SK-N-SH treated with all-trans-retinoic acid at 6 μM for 48 hours (cell line): ENCODE measurements at regions not wholly inside any gene's neighbourhood (a gene's known extent, or its start where the extent isn't known, plus 50 kb on each side); places are given as distances from the start of the nearest gene placed in this dataset.

Experiments
- ATAC-seq: fragments of 200-7000 bp; cut with Tn5 transposase; 3 replicates; pipeline ENCODE4 v1.9.1; 2020; ENCODE audit warnings: mild to moderate bottlenecking, moderate library complexity
- ARNTL ChIP-seq: fragments of 450-650 bp; formaldehyde crosslinking; IDR thresholded peaks from 2 replicates; pipeline ENCODE4 v1.5.0; 2020; ENCODE audit warnings: low read depth, mild to moderate bottlenecking, moderate library complexity, borderline replicate concordance
- BACH2 ChIP-seq: fragments of 250-450 bp; sonication (Bioruptor Pico); IDR thresholded peaks from 2 replicates; pipeline ENCODE4 v1.9.0; 2021; ENCODE audit warnings: mild to moderate bottlenecking, borderline replicate concordance
- CREB5 ChIP-seq: fragments of 250-450 bp; sonication (Bioruptor Pico); IDR thresholded peaks from 2 replicates; pipeline ENCODE4 v1.5.1; 2020; ENCODE audit warnings: low read depth, mild to moderate bottlenecking, moderate library complexity
- CSDC2 ChIP-seq: fragments of 250-450 bp; sonication (Bioruptor Pico); IDR thresholded peaks from 2 replicates; pipeline ENCODE4 v1.5.0; 2020; ENCODE audit warnings: mild to moderate bottlenecking, moderate library complexity
- CSRNP3 ChIP-seq: fragments of 250-450 bp; sonication (Bioruptor Pico); IDR thresholded peaks from 2 replicates; pipeline ENCODE4 v1.5.1; 2021; ENCODE audit warnings: mild to moderate bottlenecking, moderate library complexity
- GLIS3 ChIP-seq: fragments of 250-450 bp; sonication (Bioruptor Pico); IDR thresholded peaks from 2 replicates; pipeline ENCODE4 v1.5.0; 2020; ENCODE audit warnings: mild to moderate bottlenecking, moderate library complexity
- ISL1 ChIP-seq: fragments of 250-450 bp; sonication (Bioruptor Pico); IDR thresholded peaks from 2 replicates; pipeline ENCODE4 v2.1.2; 2022; ENCODE audit warnings: mild to moderate bottlenecking, moderate library complexity
- OSR1 ChIP-seq: fragments of 250-450 bp; sonication (Bioruptor Pico); IDR thresholded peaks from 2 replicates; pipeline ENCODE4 v1.8.0; 2022; ENCODE audit warnings: moderate library complexity, mild to moderate bottlenecking, inconsistent platforms
- POU6F1 ChIP-seq: fragments of 250-450 bp; sonication (Bioruptor Pico); IDR thresholded peaks from 2 replicates; pipeline ENCODE4 v1.8.0; 2021; ENCODE audit warnings: low read depth, mild to moderate bottlenecking, moderate library complexity, borderline replicate concordance
- PPARA ChIP-seq: fragments of 250-450 bp; sonication (Bioruptor Pico); IDR thresholded peaks from 2 replicates; pipeline ENCODE4 v1.5.0; 2020; ENCODE audit warnings: mild to moderate bottlenecking, borderline replicate concordance
- SNAI2 ChIP-seq: fragments of 250-450 bp; sonication (Bioruptor Pico); IDR thresholded peaks from 2 replicates; pipeline ENCODE4 v1.5.0; 2020; ENCODE audit warnings: mild to moderate bottlenecking, moderate library complexity
- TCF4 ChIP-seq: fragments of 250-450 bp; sonication (Bioruptor Pico); IDR thresholded peaks from 2 replicates; pipeline ENCODE4 v1.8.0; 2021; ENCODE audit warnings: mild to moderate bottlenecking, moderate library complexity, borderline replicate concordance
- TOX ChIP-seq: fragments of 250-450 bp; sonication (Bioruptor Pico); IDR thresholded peaks from 2 replicates; pipeline ENCODE4 v1.8.0; 2021; ENCODE audit warnings: mild to moderate bottlenecking, moderate library complexity, borderline replicate concordance
- TSHZ2 ChIP-seq: fragments of 250-450 bp; sonication (Bioruptor Pico); IDR thresholded peaks from 2 replicates; pipeline ENCODE4 v1.5.0; 2020; ENCODE audit warnings: mild to moderate bottlenecking, moderate library complexity
- ZC3H10 ChIP-seq: fragments of 250-450 bp; sonication (Bioruptor Pico); IDR thresholded peaks from 2 replicates; pipeline ENCODE4 v1.5.1; 2021; ENCODE audit warnings: mild to moderate bottlenecking, moderate library complexity
- ZFP3 ChIP-seq: fragments of 250-450 bp; sonication (Bioruptor Pico); IDR thresholded peaks from 2 replicates; pipeline ENCODE4 v1.5.0; 2020; ENCODE audit warnings: mild to moderate bottlenecking, moderate library complexity
- ZFP30 ChIP-seq: fragments of 450-650 bp; formaldehyde crosslinking; IDR thresholded peaks from 2 replicates; pipeline ENCODE4 v1.5.0; 2022; ENCODE audit warnings: mild to moderate bottlenecking, moderate library complexity
- ZNF565 ChIP-seq: fragments of 450-650 bp; formaldehyde crosslinking; conservative IDR thresholded peaks from 2 replicates; pipeline ENCODE4 v1.5.0; 2020; ENCODE audit warnings: low read depth, mild to moderate bottlenecking, moderate library complexity
- ZNF70 ChIP-seq: fragments of 450-650 bp; formaldehyde crosslinking; IDR thresholded peaks from 2 replicates; pipeline ENCODE4 v1.5.0; 2020; ENCODE audit warnings: mild to moderate bottlenecking, moderate library complexity
- ZNF8 ChIP-seq: fragments of 450-650 bp; formaldehyde crosslinking; IDR thresholded peaks from 2 replicates; pipeline ENCODE4 v1.5.0; 2020; ENCODE audit warnings: mild to moderate bottlenecking, moderate library complexity

GRCh38 chr7:18174996-18175395, 147.3 kb upstream of the PRPS1L1 start:
- TF ChIP-seq ZFP30 (CRISPR knock-in tag) (no peak), ZNF8 (CRISPR knock-in tag) (no peak), POU6F1 (no peak), TSHZ2 (CRISPR knock-in tag) (no peak), ZFP3 (CRISPR knock-in tag) (no peak), TCF4 (CRISPR knock-in tag) (no peak), SNAI2 (CRISPR knock-in tag) (no peak), ZNF70 (CRISPR knock-in tag) (no peak)
- TF ChIP-seq, all 23 proteins: peak for 0
- no peak for ATAC-seq

- TF ChIP-seq SNAI2 (CRISPR knock-in tag) (no peak), CREB5 (CRISPR knock-in tag) (no peak), ARNTL (CRISPR knock-in tag) (no peak), CSDC2 (no peak), OSR1 (CRISPR knock-in tag) (no peak), GLIS3 (CRISPR knock-in tag) (no peak), ZNF8 (CRISPR knock-in tag) (no peak), ZC3H10 (CRISPR knock-in tag) (no peak), BACH2 (CRISPR knock-in tag) (no peak), TOX (CRISPR knock-in tag) (no peak), ZFP3 (CRISPR knock-in tag) (no peak), ZFP30 (CRISPR knock-in tag) (no peak), POU6F1 (no peak)
- no peak for ATAC-seq
These were observed 148.3 kb upstream of the PRPS1L1 start for GRCh38 chr7:18175801-18176450.

- no peak for TF ChIP-seq GLIS3 (CRISPR knock-in tag)
- no peak for TF ChIP-seq TOX (CRISPR knock-in tag)
- no peak for TF ChIP-seq OSR1 (CRISPR knock-in tag)
- no peak for TF ChIP-seq TCF4 (CRISPR knock-in tag)
- no peak for TF ChIP-seq PPARA
- TF ChIP-seq ZNF70 (CRISPR knock-in tag), result no peak
- TF ChIP-seq ZNF565 (CRISPR knock-in tag), result no peak
- TF ChIP-seq CSDC2, result no peak
- no peak for ATAC-seq
These were observed 149.6 kb upstream of the PRPS1L1 start for GRCh38 chr7:18177129-18177814.

GRCh38 chr7:18177815-18178660, 150.4 kb upstream of the PRPS1L1 start:
- no peak for ATAC-seq
- no peak for TF ChIP-seq CSDC2
- no peak for TF ChIP-seq CREB5 (CRISPR knock-in tag)
- no peak for TF ChIP-seq POU6F1
- no peak for TF ChIP-seq ZC3H10 (CRISPR knock-in tag)
- TF ChIP-seq SNAI2 (CRISPR knock-in tag), result no peak
- TF ChIP-seq CSRNP3 (CRISPR knock-in tag), result no peak
- no peak for TF ChIP-seq ISL1
- no peak for TF ChIP-seq ZFP30 (CRISPR knock-in tag)
- TF ChIP-seq ARNTL (CRISPR knock-in tag), result no peak
